RWPE1 (cell line): ENCODE measurements at regions not wholly inside any gene's neighbourhood (a gene's known extent, or its start where the extent isn't known, plus 50 kb on each side); places are given as distances from the start of the nearest gene placed in this dataset.

Source experiments
- CTCF ChIA-PET: fragments of 350-600 bp; sonication (Branson Sonifier 250); formaldehyde crosslinking; extraction: SDS; loops from one replicate; lab custom pipeline; 2021; lab: Yijun Ruan, JAX
- POLR2A ChIA-PET: fragments of 400-600 bp; formaldehyde crosslinking; extraction: SDS; loops from one replicate; lab custom pipeline; 2020; ENCODE audit warnings: antibody characterized with exemption; ENCODE audit not compliant: low non-redundant PET; lab: Yijun Ruan, JAX
- DNase-seq: peaks from one replicate; pipeline ENCODE4 v3.0.0; 2012; ENCODE audit warnings: low spot score
- H3K27ac ChIP-seq: fragments of 450-650 bp; 2 replicates; pipeline ENCODE4 v1.5.1; 2017
- TF ChIP-seq, protein P1 (sequence below): fragments of 450-650 bp; conservative IDR thresholded peaks from 2 replicates; pipeline ENCODE4 v1.5.1; 2017; ENCODE audit warnings: low read depth, mild to moderate bottlenecking

DNA sequence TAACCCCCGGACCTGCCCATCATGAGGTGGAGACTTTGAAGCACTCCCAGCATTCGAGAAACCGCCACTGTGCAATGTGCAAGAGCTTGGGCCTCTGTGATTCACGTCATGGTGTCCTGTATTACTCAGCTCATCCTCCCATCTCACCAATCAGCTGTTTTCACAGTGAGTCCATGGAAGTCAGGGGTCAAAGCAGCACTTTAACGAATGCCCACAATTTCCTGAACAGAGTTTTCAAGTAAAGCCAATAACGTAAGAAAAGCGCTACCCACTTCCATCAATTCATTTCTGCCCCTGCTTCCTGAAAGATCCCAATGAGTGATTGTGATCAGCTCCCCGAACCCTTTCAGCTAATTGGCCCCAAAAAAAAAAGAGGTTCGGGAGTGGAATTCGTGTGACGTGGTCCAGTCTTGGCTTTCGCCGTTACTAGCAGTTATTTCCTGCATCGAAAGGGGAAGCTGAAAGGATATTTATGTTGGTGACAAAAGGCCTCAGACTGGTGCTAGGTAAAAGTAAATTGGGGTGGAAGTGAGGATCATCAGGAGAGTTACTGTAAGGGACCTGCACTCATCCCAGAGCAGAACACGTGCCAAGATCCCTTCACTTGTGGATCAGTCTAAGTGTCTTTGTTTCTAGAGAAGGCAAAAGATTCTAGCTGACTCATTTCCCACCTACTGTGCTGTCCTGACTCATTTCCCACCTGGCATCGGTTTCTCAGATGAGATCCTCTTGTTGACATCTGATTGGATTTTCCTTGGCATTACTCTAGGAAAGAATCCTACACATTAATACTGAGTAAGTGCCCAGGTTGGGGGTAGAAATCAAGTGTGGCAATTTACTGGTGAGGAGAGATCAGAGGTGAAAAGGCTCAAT, 136.7 kb upstream of the NUDT7 start:
- H3K27ac ChIP-seq = no peak overlapping the region
- peak; percentile 56 for DNase-seq
- CTCF ChIA-PET = interaction anchor here (0.6 to 3.6 kb wide), 3 partner anchors 112 to 500 kb away, joined by 3 to 34 read pairs (median 3); no protein-coding TSS in a partner anchor
- POLR2A ChIA-PET = no interaction called here
- TF ChIP-seq, protein P1, sequence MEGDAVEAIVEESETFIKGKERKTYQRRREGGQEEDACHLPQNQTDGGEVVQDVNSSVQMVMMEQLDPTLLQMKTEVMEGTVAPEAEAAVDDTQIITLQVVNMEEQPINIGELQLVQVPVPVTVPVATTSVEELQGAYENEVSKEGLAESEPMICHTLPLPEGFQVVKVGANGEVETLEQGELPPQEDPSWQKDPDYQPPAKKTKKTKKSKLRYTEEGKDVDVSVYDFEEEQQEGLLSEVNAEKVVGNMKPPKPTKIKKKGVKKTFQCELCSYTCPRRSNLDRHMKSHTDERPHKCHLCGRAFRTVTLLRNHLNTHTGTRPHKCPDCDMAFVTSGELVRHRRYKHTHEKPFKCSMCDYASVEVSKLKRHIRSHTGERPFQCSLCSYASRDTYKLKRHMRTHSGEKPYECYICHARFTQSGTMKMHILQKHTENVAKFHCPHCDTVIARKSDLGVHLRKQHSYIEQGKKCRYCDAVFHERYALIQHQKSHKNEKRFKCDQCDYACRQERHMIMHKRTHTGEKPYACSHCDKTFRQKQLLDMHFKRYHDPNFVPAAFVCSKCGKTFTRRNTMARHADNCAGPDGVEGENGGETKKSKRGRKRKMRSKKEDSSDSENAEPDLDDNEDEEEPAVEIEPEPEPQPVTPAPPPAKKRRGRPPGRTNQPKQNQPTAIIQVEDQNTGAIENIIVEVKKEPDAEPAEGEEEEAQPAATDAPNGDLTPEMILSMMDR = no peak

DNA sequence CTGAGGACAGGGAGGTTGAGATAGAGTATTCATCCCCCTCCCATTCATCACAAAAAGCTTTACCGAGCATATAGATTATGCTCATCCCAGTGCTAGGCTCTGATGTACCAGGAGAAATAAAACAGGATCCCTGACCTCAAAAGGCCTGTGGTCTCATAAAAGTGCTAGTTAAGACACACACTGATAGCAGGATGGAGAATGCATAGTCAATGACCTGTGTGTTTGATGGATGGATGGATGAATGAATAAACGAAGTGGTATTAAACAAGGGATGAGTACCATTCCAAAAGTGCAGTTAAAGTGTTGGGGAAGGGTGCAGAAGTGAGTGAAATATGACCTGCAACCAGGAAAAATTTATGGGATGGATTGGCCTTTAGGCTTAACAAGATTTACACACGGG, 133.9 kb upstream of the NUDT7 start:
- no peak for DNase-seq
- CTCF ChIA-PET = no interaction called here
- TF ChIP-seq, protein P1 = no peak
- H3K27ac ChIP-seq = no peak overlapping the region
- POLR2A ChIA-PET = no interaction called here

DNA sequence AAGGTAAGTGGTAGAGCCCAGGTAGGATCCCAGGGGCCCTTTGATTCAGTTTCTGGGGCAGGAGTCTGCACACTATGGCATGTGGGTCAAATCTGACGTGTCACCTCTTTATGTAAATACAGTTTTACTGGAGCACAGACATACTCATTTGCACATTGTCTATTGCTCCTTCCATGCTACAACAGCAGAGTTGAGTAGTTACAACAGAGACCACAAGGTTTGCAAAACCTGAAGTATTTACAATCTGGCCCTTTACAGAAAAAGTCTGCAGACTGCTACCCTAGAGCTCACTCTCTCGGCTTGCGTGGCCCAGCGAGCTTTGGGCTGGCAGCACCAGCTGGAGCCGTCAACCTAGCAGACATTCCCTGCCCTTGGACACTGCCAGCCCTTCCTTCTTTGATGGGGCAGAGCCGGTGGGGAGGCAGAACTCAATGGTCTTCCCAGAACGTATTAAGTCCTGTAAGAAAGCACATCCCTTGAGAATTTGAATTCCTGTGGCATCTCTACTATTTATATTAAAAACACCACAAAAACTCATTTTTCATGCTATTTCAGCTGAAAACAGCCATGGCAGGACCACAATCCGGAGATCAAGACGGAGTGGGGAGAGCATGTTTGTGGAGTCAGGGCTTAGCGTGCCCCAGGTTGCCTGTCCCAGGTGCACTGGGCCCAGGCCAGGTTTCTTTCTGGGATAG, 133.1 kb upstream of the NUDT7 start:
- ChIA-PET CTCF (interaction anchor here (0.6 to 0.7 kb wide), 2 partner anchors 350 to 541 kb away, joined by 3 to 4 read pairs; no protein-coding TSS in a partner anchor), POLR2A (no interaction called here)
- no peak for DNase-seq
- no peak overlapping the region for H3K27ac ChIP-seq
- TF ChIP-seq, protein P1 = no peak

GRCh38 chr16:77590707-77591106, 131.6 kb upstream of the NUDT7 start:
- POLR2A ChIA-PET = no interaction called here
- DNase-seq = no peak
- no peak overlapping the region for H3K27ac ChIP-seq
- TF ChIP-seq, protein P1 = no peak
- CTCF ChIA-PET = no interaction called here

DNA sequence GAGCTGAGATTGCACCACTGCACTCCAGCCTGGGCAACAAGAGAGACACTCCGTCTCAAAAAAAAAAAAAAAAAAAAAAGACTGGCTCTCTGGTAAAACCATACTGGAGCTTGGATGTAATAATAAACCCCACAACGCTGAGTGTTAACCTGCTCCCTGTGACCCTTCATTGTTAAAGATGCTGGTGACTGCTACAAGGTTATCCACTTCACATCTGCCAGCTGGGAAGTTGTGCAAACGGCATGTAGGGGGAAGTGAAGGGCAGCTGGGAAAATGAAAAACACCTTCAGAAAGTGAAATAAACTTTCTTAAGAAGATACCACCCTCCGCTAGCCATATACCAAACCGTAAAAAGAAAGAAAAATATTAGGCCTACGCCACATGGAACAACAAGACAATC, 131.0 kb upstream of the NUDT7 start:
- DNase-seq = no peak
- H3K27ac ChIP-seq = no peak overlapping the region
- CTCF ChIA-PET = no interaction called here
- TF ChIP-seq, protein P1 = no peak
- POLR2A ChIA-PET = no interaction called here

DNA sequence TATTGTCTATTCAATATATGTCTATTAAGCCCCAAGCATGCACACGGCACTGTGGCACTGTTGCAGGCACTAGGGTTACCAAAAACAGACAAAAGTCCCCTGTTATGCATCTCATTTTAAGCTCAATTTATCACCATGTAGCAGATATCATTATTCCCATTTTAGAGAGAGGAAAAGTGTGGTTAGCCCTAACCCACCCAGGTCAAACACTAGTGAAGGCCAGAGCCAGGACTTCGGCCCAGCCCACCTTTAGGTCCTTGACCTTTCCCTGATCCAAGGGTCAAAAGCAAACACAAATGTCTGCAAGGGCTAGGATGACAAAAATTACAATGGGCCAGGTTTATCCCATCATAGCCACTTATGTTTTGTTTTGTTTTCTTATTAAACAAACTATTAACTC, 130.3 kb upstream of the NUDT7 start:
- H3K27ac ChIP-seq = no peak overlapping the region
- POLR2A ChIA-PET = no interaction called here
- TF ChIP-seq, protein P1 = no peak
- CTCF ChIA-PET = no interaction called here
- DNase-seq = no peak
